Right ventricle myocardium superior (tissue), 1 donor: ENCODE measurements at regions not wholly inside any gene's neighbourhood (a gene's known extent, or its start where the extent isn't known, plus 50 kb on each side); places are given as distances from the start of the nearest gene placed in this dataset.

ENCODE experiments used
- ATAC-seq: fragments of 200-7000 bp; cut with Tn5 transposase; one replicate; pipeline ENCODE4 v1.9.1; 2020; ENCODE audit warnings: mild to moderate bottlenecking; ENCODE audit not compliant: poor library complexity
- DNase-seq: peaks from one replicate; pipeline ENCODE4 v3.0.0-alpha.2; 2020
- intact Hi-C: fragments of 100-400 bp; cut with DNase I; formaldehyde crosslinking; loops from one replicate; pipeline ENCODE4 v1.11.2; 2022
- donor health status: DM: no; HTN: yes; CAD: no; lungs with severe emphysema.

DNA sequence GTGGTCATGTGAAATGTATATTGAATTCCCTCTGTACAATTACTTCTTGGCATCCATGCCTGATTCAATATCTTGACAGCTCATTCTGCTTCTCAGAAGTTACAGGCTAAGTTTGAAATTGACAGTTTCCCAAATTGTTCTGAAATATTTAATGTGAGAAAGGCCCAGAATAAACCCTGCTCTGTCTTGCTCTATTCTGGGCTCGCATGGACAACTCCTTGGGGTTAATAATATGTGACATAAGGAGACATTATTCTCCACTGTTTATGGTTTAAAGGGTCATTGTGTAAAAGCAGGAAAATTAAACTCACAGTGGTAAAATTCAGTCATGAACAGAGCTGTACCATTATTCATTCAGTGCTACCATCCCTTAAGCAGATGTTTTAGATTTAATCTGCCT is 160.7 kb upstream of the CNTNAP5 start:
- intact Hi-C loops, result no loop called here
- DNase-seq (no peak), ATAC-seq (no peak)

DNA sequence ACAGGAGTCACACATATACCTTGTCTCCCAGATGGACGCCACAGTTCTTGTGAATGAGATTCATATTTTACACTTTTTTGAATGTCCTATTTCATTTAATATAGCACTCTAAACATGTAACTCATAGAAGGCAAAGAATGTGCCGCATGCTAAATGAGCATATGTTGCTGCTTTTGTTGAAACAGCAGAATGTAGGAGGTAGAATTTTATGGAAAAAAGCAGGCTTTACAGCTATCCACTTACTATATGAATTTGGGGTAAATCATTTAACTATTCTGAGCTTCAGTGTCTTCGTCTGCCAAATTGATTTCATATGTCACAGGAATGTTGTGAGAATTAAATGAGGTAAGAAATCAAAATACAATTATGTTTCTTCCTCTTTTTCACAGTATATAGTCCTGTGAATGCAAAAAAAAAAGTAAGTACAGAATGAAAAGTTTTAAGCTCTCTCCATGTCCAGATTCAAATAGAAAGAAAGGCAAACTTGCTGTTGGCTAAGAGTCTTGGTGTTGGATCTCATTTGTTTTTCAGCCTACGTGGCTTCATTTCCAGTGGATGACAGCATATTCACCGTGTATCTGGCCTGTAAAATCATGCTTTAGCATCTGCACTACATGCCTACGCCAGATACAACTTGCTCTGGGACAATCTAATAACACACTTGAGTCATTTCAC is 154.7 kb upstream of the CNTNAP5 start:
- DNase-seq, result no peak
- no peak for ATAC-seq
- intact Hi-C loops, result no loop called here

DNA sequence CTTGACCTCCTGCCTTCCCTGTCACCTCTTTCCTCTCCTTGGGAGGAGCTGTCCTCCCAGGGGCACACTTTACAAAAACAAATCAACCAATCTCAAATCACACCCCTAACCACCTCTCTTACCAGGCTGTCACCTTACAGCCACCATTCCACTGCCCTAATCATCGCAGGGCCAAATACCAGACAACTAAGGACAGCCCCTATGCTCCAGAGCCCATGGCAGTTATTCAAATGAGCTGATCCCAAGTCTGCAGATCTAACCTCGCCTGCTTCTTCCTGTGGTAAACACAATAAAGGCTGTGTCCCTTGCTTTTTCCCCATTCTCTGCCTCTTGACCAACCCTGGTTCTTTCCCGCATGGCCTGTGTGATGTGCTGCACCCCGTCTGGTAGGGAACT is 154.2 kb upstream of the CNTNAP5 start:
- no peak for DNase-seq
- intact Hi-C loops, result no loop called here
- no peak for ATAC-seq

DNA sequence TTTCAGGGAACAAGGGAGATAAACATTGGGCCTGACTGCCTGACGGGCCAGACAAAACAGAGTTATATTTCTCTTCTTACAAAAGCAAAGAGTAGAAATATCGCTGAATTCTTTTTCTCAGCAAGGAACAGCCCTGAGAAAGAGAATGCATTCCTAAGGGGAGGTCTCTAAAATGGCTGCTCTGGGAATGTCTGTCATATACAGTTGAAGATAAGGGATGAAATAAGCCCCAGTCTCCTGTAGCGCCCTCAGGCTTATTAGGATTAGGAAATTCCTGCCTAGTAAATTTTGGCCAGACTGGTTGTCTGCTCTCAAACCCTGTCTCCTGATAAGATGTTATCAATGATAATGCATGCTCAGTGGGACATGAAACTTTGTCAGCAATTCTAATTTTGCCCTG is 134.9 kb upstream of the CNTNAP5 start:
- ATAC-seq, result no peak
- intact Hi-C loops, result no loop called here
- no peak for DNase-seq

DNA sequence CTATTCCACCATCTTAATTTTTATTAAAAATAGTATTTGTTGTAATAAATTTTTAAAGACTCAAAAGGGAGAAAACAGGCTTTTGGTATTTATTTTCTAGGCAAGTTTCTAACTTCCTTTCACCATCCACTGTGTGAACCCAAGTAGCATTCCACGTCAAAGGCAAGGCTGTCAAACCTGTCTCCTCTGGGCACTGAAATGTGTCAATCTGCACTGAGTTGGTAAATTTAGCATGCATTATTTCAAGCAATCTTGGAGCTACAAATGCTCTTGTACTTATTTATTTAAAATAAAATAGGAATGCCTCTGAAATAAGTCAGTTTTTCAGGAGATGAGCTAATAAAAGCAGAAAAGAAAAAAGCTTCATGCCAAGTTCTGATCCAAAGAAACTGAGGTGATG is 130.9 kb upstream of the CNTNAP5 start:
- DNase-seq (no peak), ATAC-seq (no peak)
- intact Hi-C loops, result no loop called here

DNA sequence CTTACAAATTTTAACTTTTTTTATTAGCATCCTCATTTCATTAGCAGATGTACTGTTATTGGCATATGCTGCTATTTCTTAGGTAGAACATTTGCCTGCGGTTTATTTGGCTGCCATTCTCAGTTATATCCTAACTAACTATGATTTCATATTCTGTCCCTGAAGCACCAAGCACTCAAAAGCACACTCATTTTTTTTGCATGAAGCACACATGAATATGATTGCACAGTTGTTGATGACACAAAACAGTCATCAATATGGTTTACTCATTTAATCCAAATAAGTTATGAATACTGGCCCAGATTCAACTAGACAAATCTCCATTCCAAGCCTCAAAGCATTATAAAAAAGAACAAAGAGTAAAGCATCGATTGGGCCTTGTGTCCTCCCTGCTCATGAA is 129.4 kb upstream of the CNTNAP5 start:
- ATAC-seq (no peak), DNase-seq (no peak)
- intact Hi-C loops, result no loop called here

DNA sequence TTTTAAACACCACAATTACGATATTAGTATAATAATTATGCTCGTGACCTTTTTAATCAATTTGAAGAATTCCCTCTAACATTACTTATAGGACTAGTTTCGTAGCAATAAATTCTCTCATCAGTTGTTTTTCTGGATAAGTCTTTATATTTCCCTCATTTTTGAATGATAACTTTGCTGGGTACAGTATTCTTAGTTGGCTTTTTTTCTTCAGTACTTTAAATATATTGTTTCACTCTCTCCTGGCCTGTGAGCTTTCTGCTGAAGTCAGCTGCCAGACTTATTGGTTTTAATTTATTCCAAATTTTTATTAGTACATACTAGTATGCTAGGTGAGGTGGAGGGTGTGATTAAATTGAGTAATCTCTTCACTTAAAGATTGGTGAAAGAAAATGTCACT is 123.8 kb upstream of the CNTNAP5 start:
- DNase-seq, result no peak
- ATAC-seq, result no peak
- intact Hi-C loops, result no loop called here

DNA sequence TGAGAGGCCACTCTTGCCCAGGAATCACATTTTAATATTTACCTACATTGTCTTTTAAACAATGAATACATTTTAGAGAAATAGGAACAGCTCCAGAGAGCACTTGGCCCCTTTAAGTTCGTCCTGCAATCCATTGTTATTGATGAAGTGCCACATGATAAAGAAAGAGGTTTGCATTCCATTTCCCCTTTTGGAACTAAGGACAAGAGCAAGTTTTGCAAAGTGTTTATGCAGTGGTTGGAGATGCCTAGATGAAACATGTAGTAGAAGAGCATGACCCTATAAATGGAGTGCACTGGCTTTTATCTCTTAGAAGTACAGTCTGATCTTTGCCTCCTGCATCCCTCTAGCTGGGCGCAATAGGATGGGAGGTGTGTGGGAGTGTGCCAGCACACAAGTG is 118.7 kb upstream of the CNTNAP5 start:
- DNase-seq (no peak), ATAC-seq (no peak)
- intact Hi-C loops, result no loop called here

DNA sequence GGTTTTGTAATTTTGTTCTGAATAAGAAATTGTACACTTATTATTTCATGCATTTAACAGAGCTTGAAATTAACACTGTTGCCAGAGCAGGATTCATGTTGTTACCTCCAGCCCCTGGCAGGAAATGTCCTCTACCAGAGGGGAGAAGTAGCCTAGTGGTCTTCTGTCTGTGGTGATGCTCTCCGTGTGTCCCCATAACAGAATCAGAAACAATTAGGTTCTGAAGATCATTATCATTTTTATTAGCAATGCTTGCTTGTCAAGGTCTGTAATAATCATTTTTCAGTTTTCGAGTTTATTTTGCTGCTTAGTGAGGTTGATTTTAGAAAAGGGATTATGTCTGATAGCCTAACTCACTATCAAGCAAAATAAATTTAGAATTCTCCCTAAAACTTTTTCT is 116.6 kb upstream of the CNTNAP5 start:
- ATAC-seq, result no peak
- no peak for DNase-seq
- intact Hi-C loops, result no loop called here

DNA sequence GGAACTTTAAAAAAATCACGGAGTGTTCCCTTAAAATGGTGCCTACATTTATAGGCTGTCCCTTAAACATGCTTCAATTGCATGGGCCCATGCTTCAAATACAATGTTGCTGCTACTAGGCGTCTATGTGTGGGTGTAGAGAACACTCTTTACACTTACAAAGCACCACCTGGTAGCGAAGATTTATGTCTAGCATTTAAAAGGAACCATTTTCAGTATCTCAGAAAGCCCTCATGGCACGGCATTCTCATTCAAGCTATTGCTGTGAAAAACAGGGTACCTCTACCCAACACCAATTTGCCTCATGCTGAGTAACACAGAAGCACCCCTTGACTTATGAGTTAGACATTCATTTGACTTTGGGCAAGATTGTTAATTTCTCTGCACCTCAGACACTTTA is 112.9 kb upstream of the CNTNAP5 start:
- intact Hi-C loops, result no loop called here
- no peak for ATAC-seq
- no peak for DNase-seq

DNA sequence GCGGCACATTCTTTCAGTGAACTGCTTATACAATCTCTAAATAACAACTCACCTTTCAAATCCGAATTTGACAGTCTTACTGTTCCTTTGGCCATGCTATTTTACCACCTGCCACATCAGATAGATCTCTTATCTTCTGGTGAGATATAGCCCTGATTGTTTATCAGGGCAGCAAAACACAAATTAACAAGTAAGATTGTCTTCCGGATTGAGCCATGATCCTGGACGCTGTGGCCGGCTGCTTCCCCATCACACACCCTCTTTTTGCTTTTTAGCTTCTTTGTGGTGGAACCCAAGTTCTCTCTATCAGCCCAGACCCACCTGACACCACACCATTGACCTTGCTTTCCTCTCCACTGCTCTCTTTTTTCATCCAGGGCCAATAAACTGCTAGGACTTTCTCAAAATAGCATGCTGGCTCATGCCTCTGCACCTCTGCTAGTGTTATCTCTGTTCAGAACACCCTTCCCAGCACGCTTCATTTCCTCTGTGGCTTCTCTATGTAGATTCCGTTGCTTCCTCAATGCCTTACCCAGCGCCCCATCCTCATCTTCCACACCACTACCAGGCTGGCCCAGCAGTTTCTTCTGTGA is 111.8 kb upstream of the CNTNAP5 start:
- no peak for DNase-seq
- no peak for ATAC-seq
- intact Hi-C loops, result no loop called here

DNA sequence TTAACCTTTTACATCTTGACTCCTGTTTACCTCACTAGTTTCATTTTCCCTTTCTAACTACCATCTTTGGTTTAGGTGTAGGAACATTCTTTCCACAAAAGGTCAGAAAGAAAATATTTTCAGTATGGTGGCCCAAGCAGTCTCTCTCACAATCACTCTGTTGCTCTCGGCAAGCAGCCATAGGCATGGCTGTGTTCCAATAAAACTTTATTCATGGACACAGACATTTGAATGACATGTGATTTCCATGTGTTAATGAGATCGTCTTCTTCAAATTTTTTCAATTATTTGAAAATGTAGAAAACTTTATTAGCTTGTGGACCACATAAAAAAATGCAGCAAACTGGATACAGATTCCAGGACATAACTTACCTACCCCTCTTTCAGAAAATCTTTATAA is 109.7 kb upstream of the CNTNAP5 start:
- ATAC-seq, result no peak
- intact Hi-C loops, result no loop called here
- no peak for DNase-seq

DNA sequence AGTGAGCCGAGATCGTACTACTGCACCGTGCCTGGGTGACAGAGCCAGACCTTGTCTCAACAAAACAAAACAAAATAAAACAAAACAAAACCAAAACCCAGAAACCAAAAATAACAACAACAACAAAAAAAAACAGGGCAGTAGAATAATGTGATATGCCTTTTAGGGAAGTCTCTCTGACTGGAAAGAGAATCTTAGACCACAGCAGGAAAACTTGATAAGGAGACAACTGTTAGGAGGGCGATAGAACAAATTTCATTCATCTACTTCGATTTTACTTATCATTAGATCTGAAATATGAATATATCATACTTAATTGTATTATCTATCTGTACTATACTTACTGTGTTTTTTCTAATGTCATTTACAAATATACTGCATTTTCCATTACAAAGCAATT is 109.0 kb upstream of the CNTNAP5 start:
- ATAC-seq (no peak), DNase-seq (no peak)
- intact Hi-C loops, result no loop called here

DNA sequence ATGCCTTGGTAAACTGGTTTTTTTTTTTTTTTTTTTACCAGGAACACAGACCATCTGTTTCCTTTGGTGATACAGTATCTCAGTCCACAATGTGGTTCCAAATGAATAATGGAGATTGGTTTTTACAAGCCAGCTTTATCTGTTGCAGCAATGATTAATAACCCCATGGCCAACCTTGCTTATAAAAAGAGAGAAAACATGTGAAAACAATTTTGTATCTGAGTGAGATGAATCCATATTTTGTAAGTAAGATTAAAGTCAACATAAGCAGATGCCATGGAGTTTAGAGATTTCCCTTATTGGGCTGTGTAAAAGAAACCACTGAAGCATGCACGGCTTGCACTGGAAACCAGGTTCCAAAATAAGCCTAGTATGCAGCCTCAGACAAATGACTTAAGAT is 108.6 kb upstream of the CNTNAP5 start:
- intact Hi-C loops, result no loop called here
- ATAC-seq, result no peak
- no peak for DNase-seq

DNA sequence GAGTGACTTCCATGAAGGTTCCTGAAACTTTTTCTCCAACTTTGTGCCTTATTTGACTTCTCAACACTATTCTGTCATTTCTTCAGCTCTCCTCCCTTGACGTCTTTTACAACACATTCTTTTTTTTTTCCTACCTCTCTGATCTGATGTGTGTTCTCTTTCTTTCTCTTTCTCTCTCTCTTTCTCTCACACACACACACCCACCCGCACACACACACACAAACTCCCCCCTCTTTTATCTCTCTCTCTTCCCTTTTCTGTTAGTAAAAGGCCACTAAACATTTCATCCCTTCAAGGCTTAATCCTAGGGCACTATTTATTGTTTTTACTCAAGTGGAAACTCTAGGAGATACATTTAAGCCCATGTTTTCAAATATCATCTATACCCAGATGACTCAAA is 107.8 kb upstream of the CNTNAP5 start:
- DNase-seq (no peak), ATAC-seq (no peak)
- intact Hi-C loops, result no loop called here

DNA sequence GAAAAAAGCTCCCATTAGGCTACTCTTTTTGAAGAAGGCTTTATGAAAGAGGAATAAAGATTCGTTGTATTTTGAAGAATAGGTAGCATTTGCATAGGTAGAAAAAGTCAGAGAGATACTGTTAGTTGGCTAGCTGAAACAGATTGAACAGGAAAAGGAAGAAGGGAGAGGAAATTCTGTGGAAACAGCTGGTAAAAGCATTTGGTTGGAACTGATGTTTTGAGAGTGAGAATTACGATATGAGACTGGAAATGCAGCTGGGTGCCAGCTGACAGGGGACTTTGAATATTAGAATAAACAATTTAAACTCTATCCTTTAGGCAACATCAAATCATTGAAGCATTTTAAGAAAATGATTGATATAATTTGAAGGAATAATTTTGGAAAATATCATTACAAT is 96.7 kb upstream of the CNTNAP5 start:
- ATAC-seq (no peak), DNase-seq (no peak)
- intact Hi-C loops, result no loop called here

DNA sequence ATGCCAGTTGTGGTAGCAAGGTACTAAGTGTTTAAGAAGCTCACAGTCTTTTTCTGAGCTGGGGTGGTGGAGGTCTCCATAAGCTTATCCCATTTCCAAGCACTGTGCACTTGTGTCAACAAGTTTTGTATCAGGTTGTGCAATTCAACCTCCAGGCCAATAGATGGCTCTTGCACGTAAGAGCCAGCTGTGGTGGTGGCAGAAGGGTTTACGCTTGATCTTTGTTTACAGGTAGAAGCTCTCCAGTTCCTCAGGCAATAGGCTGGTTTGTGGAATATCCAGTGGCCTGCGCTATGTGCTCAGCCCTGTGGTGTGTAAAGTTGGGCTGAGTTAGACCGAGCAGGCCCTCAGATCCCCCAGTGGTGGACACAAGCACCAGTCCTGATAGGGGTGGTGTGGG is 89.7 kb upstream of the CNTNAP5 start:
- intact Hi-C loops, result no loop called here
- DNase-seq (no peak), ATAC-seq (no peak)

DNA sequence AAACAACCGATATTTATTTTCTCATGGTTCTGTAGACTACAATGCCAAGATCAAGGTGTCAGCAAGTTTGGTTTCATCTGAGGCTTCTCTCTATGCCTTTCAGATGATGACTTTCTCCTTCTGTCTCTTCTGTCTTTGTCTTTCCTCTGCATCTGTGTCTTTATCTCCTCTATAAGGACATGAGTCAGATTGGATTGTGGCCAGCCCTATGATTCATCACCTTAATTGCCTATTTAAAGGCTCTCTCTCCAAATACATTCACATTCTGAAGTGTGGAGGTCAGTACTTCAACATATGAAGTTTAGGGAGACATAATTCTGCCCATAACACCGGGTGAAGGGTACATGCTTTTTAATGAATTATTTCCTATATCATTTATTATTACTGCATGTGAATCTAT is 71.2 kb upstream of the CNTNAP5 start:
- intact Hi-C loops, result no loop called here
- no peak for DNase-seq
- ATAC-seq, result no peak

DNA sequence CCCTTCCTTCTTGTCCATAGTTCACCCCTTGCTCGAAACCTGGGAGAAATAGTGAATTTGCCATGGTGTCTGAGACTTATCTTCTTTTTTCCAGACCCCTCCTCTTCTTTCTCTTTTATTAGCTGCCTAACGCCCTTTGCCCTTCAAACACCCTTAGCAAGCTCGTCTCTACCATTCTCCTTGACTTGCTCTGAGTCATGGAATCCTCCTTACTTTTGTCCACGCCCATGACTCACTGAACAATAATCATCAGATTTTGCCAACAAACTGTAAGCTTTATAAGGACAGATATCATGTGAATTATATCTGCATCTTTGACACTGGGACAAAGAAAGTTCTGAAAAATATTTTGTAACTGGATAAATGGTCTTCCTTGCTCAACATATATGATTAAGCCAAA is 67.1 kb upstream of the CNTNAP5 start:
- ATAC-seq (no peak), DNase-seq (no peak)
- intact Hi-C loops, result no loop called here

DNA sequence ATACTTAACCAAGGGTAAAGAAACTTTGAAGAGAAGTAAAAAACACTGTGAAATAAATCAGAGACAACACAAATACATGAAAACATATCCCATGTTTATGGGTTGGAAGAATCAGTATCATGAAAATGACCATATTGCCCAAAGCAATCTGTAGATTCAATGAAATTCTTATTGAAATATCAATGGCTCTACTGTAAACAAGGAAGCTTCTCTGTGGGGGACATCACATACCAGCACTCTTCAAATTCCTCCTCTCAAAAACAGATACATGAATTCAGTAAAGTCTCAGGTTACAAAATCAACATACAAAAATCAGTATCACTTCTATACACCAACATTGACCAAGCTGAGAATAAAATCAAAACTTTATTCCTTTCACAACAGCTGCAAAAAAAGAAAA is 63.5 kb upstream of the CNTNAP5 start:
- no peak for ATAC-seq
- no peak for DNase-seq
- intact Hi-C loops, result no loop called here
